ENCODE measurements at regions not wholly inside any gene's neighbourhood (a gene's known extent, or its start where the extent isn't known, plus 50 kb on each side); places are given as distances from the start of the nearest gene placed in this dataset.
A peak's percentile ranks its signal among the peaks of the same experiment; 100 is the strongest.

DNA sequence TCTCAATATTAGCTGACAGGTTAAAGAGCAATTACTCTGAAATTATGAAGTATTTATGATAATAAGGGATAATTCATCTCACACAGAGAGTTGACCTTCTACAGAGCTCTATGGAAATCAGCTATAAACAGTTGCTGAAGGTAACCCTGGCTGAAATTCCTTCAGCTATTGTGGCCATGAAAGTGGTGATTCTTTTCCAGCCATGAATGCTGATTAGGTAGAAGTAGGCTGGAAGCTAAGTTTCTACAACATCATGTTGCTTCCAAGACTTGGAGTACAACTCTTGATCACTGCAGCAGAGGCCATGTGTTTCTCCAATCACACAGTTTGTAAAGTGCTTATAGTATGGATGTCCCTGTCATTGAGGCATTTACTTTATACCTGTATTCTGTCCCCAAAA, 2128.9 kb downstream of the MRPL39 start:
- Histone ChIP-seq H3K9me3 (ENCODE audit: insufficient read depth in 2 of 2, low read depth in 1 of 2, low read length in 1 of 2) (no peaks in the 10 kb centered on the region), H4K5ac (ENCODE audit: insufficient read length, low read depth, low read length) (no peak overlapping the region), H3K23ac (ENCODE audit: insufficient read length) (no peak overlapping the region), H3K27me3 (replicated peaks in 1 of 4; ENCODE audit: control insufficient read depth in 3 of 4, extremely low read depth in 1 of 4, insufficient read depth in 3 of 4, low read length in 3 of 4) (no peaks in the 10 kb centered on the region), H2AK5ac (ENCODE audit: low read depth, low read length) (no peak overlapping the region), H4K20me1 (replicated peaks in 1 of 2; ENCODE audit: control insufficient read depth in 1 of 2, insufficient read depth in 2 of 2, low read length in 2 of 2) (no peaks in the 10 kb centered on the region), H2BK15ac (ENCODE audit: low read length) (no peak overlapping the region), H3K56ac (replicated peaks; ENCODE audit: insufficient read length, low read depth, low read length) (no peak overlapping the region), H3K4ac (replicated peaks; ENCODE audit: insufficient read length, low read depth, low read length) (no peak overlapping the region), H3K36me3 (ENCODE audit: control insufficient read depth in 2 of 4, insufficient read depth in 4 of 4, low read length in 3 of 4) (no peaks in the 10 kb centered on the region), H4K91ac (replicated peaks; ENCODE audit: insufficient read length, low read length) (no peak overlapping the region), H2BK12ac (ENCODE audit: low read depth, low read length) (no peak overlapping the region), H3K79me1 (ENCODE audit: low read depth, low read length) (no peaks in the 10 kb centered on the region), H3K9ac (replicated peaks in 1 of 4; ENCODE audit: extremely low read depth in 1 of 4, low read depth in 3 of 4, low read length in 3 of 4) (no peak overlapping the region), H3K18ac (ENCODE audit: extremely low read depth, low read length) (no peak overlapping the region), H3K14ac (ENCODE audit: insufficient read length) (no peak overlapping the region), H3K79me2 (ENCODE audit: control insufficient read depth in 1 of 2, insufficient read depth in 2 of 2, low read length in 2 of 2) (no peaks in the 10 kb centered on the region), H3K4me1 (replicated peaks in 1 of 4; ENCODE audit: control insufficient read depth in 3 of 4, insufficient read depth in 4 of 4, low read length in 3 of 4) (no peaks in the 10 kb centered on the region; a peak in 1 of 7 replicates), H3K27ac (ENCODE audit: low read depth, low read length) (no peak overlapping the region), H3K4me3 (ENCODE audit: extremely low read depth in 1 of 4, insufficient read depth in 2 of 4, low read depth in 3 of 4, low read length in 4 of 4) (no peak overlapping the region), H3K4me2 (ENCODE audit: insufficient read depth in 1 of 2, low read depth in 2 of 2, low read length in 2 of 2) (no peak overlapping the region), H2BK120ac (replicated peaks; ENCODE audit: low read depth, low read length) (no peak overlapping the region), H4K8ac (ENCODE audit: extremely low read depth, insufficient read depth, low read length) (no peak overlapping the region), H2BK20ac (ENCODE audit: low read length) (no peak overlapping the region), H3K23me2 (ENCODE audit: low read depth, low read length) (no peaks in the 10 kb centered on the region), H2BK5ac (ENCODE audit: low read depth, low read length) (no peak overlapping the region), H2AFZ (ENCODE audit: low read length) (peak overlapping the region; percentile 60; the same call in 1 of the 2 replicates)
- no peak for FAIRE-seq
- TF ChIP-seq, protein P1, sequence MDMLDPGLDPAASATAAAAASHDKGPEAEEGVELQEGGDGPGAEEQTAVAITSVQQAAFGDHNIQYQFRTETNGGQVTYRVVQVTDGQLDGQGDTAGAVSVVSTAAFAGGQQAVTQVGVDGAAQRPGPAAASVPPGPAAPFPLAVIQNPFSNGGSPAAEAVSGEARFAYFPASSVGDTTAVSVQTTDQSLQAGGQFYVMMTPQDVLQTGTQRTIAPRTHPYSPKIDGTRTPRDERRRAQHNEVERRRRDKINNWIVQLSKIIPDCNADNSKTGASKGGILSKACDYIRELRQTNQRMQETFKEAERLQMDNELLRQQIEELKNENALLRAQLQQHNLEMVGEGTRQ (IDR thresholded peaks at IDR 0.05; ENCODE audit: low read length) = no peak
- TF ChIP-seq CTBP2 (IDR thresholded peaks at IDR 0.05; ENCODE audit: borderline replicate concordance, insufficient read depth, insufficient read length, low read length) (no peak), SRF (IDR thresholded peaks at IDR 0.05; ENCODE audit: low read depth, low read length) (no peak), BCL11A (IDR thresholded peaks at IDR 0.05; ENCODE audit: low read depth in 2 of 2, low read length in 2 of 2) (no peak), EGR1 (IDR thresholded peaks at IDR 0.05; ENCODE audit: borderline replicate concordance, low read depth, low read length) (no peak), SP4 (IDR thresholded peaks at IDR 0.05; ENCODE audit: low read length) (no peak), BACH1 (IDR thresholded peaks at IDR 0.05; ENCODE audit: low read length) (no peak), TBP (IDR thresholded peaks at IDR 0.05; ENCODE audit: low read depth, low read length) (no peak), EP300 (IDR thresholded peaks at IDR 0.05; ENCODE audit: borderline replicate concordance in 1 of 2, low read depth in 2 of 2, low read length in 2 of 2) (no peak)
- CTCF ChIA-PET (ENCODE audit: partially characterized antibody) = no interaction called here
- no peak for DNase-seq (ENCODE audit: low read depth in 1 of 2, low spot score in 2 of 2)
- POLR2A ChIA-PET (ENCODE audit: partially characterized antibody) = interaction anchor here (1.0 kb wide), 1 partner anchor 10 kb away, joined by 3 read pairs; no protein-coding TSS in a partner anchor
